ENCODE measurements at regions not wholly inside any gene's neighbourhood (a gene's known extent, or its start where the extent isn't known, plus 50 kb on each side); places are given as distances from the start of the nearest gene placed in this dataset.
"Not testable (repeated sequence)": the region's sequence is repeated elsewhere in the genome, so short reads cannot be mapped to it uniquely, and the experiment has no call there.

DNA sequence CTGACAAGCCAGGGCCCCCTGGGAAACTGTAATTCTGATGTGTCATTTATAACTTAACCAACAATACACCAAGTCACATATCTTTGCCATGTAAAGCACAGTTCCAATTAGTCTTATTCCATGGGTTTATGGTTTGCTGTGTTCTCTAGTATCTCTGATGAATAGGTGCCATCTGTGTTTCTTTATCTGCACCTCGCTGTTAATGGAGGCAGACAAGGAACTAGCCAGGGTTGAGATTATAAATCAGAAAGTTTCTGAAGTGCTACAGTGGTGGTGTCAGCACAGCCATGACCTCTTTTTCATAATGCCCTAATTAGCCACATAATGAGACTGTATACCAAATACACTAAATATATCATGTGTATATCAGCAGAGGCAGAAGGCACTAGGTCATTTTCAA, 866.4 kb downstream of the PLOD2 start:
- Histone ChIP-seq H3K36me3 (no peaks in the 10 kb centered on the region), H3K27me3 (no peaks in the 10 kb centered on the region), H3K27ac (no peak overlapping the region), H3K4me1 (no peaks in the 10 kb centered on the region), H3K9me3 (no peaks in the 10 kb centered on the region), H3K4me3 (no peak overlapping the region)
- ATAC-seq = no peak
- TF ChIP-seq POLR2A (IDR thresholded peaks at IDR 0.05) (no peak), EP300 (IDR thresholded peaks at IDR 0.05) (no peak), POLR2AphosphoS5 (IDR thresholded peaks at IDR 0.05) (no peak)
- TF ChIP-seq, protein P1, sequence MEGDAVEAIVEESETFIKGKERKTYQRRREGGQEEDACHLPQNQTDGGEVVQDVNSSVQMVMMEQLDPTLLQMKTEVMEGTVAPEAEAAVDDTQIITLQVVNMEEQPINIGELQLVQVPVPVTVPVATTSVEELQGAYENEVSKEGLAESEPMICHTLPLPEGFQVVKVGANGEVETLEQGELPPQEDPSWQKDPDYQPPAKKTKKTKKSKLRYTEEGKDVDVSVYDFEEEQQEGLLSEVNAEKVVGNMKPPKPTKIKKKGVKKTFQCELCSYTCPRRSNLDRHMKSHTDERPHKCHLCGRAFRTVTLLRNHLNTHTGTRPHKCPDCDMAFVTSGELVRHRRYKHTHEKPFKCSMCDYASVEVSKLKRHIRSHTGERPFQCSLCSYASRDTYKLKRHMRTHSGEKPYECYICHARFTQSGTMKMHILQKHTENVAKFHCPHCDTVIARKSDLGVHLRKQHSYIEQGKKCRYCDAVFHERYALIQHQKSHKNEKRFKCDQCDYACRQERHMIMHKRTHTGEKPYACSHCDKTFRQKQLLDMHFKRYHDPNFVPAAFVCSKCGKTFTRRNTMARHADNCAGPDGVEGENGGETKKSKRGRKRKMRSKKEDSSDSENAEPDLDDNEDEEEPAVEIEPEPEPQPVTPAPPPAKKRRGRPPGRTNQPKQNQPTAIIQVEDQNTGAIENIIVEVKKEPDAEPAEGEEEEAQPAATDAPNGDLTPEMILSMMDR (IDR thresholded peaks at IDR 0.05) = no peak
- WGBS, 2 donors (ENCODE audit: low coverage in 1 of 2) = 33% methylated on average over 1 of the region's 1 CpG; no CpG with 5 or more reads in 1 of the 2 donors

DNA sequence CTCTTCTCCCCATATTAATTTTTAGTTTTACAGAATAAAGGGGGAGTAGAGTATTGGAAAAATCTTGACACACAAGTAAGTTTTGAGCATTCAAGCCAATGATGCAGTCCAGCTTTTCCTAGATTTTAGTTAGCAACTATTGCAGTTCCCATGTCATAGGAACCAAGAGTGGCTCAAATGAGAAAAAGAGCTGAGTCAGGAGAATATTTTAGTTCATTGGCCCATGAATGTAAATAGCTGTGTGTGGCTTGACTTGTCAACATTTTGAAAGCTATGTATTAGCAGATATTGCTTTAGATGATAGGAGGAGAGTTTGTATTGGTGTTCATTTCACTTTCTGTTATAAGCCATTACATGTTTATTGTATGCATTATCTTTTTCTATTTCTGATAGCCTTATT, 853.7 kb downstream of the PLOD2 start:
- Histone ChIP-seq H3K36me3 (no peaks in the 10 kb centered on the region), H3K27ac (no peak overlapping the region), H3K4me3 (no peak overlapping the region), H3K27me3 (no peaks in the 10 kb centered on the region), H3K4me1 (no peaks in the 10 kb centered on the region), H3K9me3 (no peaks in the 10 kb centered on the region)
- no peak for TF ChIP-seq EP300 (IDR thresholded peaks at IDR 0.05)
- TF ChIP-seq POLR2AphosphoS5 (IDR thresholded peaks at IDR 0.05) = no peak
- TF ChIP-seq, protein P1 (IDR thresholded peaks at IDR 0.05) = no peak
- TF ChIP-seq POLR2A (IDR thresholded peaks at IDR 0.05) = no peak
- ATAC-seq = no peak

- ATAC-seq = no peak
- Histone ChIP-seq H3K36me3 (no peaks in the 10 kb centered on the region), H3K9me3 (no peaks in the 10 kb centered on the region), H3K4me1 (no peaks in the 10 kb centered on the region), H3K27me3 (no peaks in the 10 kb centered on the region), H3K27ac (no peak overlapping the region), H3K4me3 (no peak overlapping the region)
- TF ChIP-seq POLR2A (IDR thresholded peaks at IDR 0.05) (no peak), POLR2AphosphoS5 (IDR thresholded peaks at IDR 0.05) (no peak), EP300 (IDR thresholded peaks at IDR 0.05) (no peak)
- TF ChIP-seq, protein P1 (IDR thresholded peaks at IDR 0.05) = no peak
- 69 to 100% methylated on average over 1 to 2 of the region's 2 CpGs for WGBS, 2 donors (ENCODE audit: low coverage in 1 of 2)
These were observed 847.2 kb downstream of the PLOD2 start for GRCh38 chr3:145313751-145314150.

- H3K9me3 ChIP-seq, H3K4me1 ChIP-seq, H3K4me3 ChIP-seq, H3K36me3 ChIP-seq, ATAC-seq, H3K27me3 ChIP-seq, H3K27ac ChIP-seq: not testable (repeated sequence)
- 64 to 77% methylated on average over 3 to 4 of the region's 4 CpGs for WGBS, 2 donors (ENCODE audit: low coverage in 1 of 2)
These were observed 844.7 kb downstream of the PLOD2 start for GRCh38 chr3:145316253-145316652.

DNA sequence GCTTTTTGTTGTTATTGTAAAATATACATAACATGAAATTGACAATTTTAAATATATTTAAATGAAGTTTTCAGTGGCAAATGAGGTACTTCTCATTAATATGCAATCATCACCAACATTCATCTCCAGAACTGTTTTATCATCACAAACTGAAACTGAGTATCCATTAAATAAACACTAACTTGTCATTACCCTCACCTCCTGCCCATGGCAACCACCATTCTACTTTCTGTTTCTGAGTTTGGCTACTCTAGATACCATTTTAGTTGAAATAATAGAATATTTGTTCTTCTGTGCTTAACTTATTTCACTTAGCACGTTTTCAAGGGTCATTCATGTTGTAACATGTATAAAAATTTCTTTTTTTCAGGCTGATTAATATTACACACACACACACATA, 834.3 kb downstream of the PLOD2 start:
- H3K36me3 ChIP-seq = no peaks in the 10 kb centered on the region

DNA sequence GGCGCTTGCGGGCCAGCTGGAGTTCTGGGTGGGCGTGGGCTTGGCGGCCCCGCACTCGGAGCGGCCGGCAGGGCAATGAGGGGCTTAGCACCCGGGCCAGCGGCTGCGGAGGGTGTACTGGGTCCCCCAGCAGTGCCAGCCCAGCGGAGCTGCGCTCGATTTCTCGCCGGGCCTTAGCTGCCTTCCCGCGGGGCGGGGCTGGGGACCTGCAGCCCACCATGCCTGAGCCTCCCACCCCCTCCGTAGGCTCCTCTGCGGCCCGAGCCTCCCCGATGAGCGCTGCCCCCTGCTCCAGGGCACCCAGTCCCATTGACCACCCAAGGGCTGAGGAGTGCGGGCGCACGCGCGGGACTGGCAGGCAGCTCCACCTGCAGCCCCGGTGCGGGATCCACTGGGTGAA, 827.6 kb downstream of the PLOD2 start:
- H3K9me3 ChIP-seq, H3K27ac ChIP-seq, H3K36me3 ChIP-seq, H3K4me1 ChIP-seq, ATAC-seq, H3K4me3 ChIP-seq, H3K27me3 ChIP-seq: not testable (repeated sequence)
- no CpG with 5 or more reads among the region's 31 CpGs for WGBS, 2 donors (ENCODE audit: low coverage in 1 of 2)

More for the DNA sequence above, 834.3 kb downstream of the PLOD2 start:
- H3K9me3 ChIP-seq = no peaks in the 10 kb centered on the region
- TF ChIP-seq EP300 (IDR thresholded peaks at IDR 0.05) = no peak
- TF ChIP-seq POLR2AphosphoS5 (IDR thresholded peaks at IDR 0.05) = no peak
- TF ChIP-seq, protein P1 (IDR thresholded peaks at IDR 0.05) = no peak
- no peak for TF ChIP-seq POLR2A (IDR thresholded peaks at IDR 0.05)
- no peaks in the 10 kb centered on the region for H3K27me3 ChIP-seq
- H3K27ac ChIP-seq = no peak overlapping the region
- H3K4me1 ChIP-seq = no peaks in the 10 kb centered on the region
- no peak for ATAC-seq
- 47 to 71% methylated on average over 1 of the region's 1 CpG for WGBS, 2 donors (ENCODE audit: low coverage in 1 of 2)
- H3K4me3 ChIP-seq = no peak overlapping the region
